PC-9 (cell line): ENCODE measurements at regions not wholly inside any gene's neighbourhood (a gene's known extent, or its start where the extent isn't known, plus 50 kb on each side); places are given as distances from the start of the nearest gene placed in this dataset.

Experiments used
- EZH2 ChIP-seq: fragments of 200-600 bp; sonication (generic); IDR thresholded peaks from 2 replicates; pipeline ENCODE4 v1.8.0; 2017; ENCODE audit warnings: antibody characterized with exemption, low read depth
- TF ChIP-seq, protein P1 (sequence below): fragments of 200-600 bp; sonication (generic); conservative IDR thresholded peaks from 2 replicates; pipeline ENCODE4 v1.6.1; 2017; ENCODE audit warnings: mixed run types, antibody characterized with exemption, mild to moderate bottlenecking, moderate library complexity

DNA sequence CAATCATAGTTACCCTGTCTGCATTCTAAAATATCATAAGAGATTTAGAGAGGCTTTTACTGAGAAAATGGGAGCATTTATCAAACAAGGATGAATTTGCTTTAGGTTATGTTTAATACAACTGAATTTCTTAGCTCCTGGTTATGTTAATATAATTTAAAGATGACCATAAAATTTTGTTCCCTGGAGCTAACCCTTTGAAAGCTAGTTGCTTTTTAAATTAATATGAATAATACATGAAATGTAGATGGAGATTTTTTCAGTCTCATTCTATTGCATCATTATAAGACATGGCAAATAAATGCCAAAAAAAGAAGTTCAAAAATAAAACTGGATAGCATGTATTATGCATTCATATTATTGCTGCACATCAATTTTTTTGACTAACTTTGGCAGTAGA lies 344.1 kb upstream of the NXPH2 start:
- TF ChIP-seq, protein P1, sequence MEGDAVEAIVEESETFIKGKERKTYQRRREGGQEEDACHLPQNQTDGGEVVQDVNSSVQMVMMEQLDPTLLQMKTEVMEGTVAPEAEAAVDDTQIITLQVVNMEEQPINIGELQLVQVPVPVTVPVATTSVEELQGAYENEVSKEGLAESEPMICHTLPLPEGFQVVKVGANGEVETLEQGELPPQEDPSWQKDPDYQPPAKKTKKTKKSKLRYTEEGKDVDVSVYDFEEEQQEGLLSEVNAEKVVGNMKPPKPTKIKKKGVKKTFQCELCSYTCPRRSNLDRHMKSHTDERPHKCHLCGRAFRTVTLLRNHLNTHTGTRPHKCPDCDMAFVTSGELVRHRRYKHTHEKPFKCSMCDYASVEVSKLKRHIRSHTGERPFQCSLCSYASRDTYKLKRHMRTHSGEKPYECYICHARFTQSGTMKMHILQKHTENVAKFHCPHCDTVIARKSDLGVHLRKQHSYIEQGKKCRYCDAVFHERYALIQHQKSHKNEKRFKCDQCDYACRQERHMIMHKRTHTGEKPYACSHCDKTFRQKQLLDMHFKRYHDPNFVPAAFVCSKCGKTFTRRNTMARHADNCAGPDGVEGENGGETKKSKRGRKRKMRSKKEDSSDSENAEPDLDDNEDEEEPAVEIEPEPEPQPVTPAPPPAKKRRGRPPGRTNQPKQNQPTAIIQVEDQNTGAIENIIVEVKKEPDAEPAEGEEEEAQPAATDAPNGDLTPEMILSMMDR: no peak
- TF ChIP-seq EZH2: no peak
